AG09319 (cell line): ENCODE measurements at regions not wholly inside any gene's neighbourhood (a gene's known extent, or its start where the extent isn't known, plus 50 kb on each side); places are given as distances from the start of the nearest gene placed in this dataset.

Source experiments
- DNase-seq: peaks from one replicate; pipeline ENCODE4 v3.0.0-alpha.2; 2010; ENCODE audit warnings: low read depth; ENCODE audit errors: extremely low read depth
- CTCF ChIP-seq: IDR thresholded peaks from 2 replicates; pipeline ENCODE4 v1.5.1; 2011; ENCODE audit warnings: low read depth, mild to moderate bottlenecking, inconsistent platforms, low read length, moderate library complexity

DNA sequence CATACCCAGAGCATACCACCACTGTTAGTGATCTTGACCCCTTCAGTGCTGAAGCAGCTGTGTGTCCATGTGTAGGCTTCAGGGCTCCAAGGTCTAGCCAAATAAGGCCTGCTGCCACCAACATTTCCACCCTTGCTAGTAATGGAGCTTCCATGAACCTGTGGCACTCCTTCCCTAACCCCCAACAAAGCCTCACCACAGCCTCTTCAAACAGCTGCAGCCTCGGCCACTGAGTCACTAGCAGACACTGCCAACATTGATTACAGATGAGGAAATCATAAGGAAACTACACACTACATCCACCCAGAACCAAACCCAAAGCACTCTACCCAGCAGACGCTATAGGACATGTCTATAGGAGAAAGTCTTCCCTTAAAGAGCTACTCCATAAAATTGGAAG is 610.7 kb downstream of the KCNJ2 start:
- no peak for DNase-seq
- no peak for TF ChIP-seq CTCF

GRCh38 chr17:70786081-70786480 is 616.7 kb downstream of the KCNJ2 start:
- DNase-seq, result no peak
- no peak for TF ChIP-seq CTCF

- TF ChIP-seq CTCF, result no peak
Measured at GRCh38 chr17:70787721-70788300, 618.5 kb downstream of the KCNJ2 start.

GRCh38 chr17:70791748-70792443 is 622.6 kb downstream of the KCNJ2 start:
- no peak for DNase-seq
- no peak for TF ChIP-seq CTCF

More at GRCh38 chr17:70787721-70788300, 618.5 kb downstream of the KCNJ2 start:
- no peak for DNase-seq

DNA sequence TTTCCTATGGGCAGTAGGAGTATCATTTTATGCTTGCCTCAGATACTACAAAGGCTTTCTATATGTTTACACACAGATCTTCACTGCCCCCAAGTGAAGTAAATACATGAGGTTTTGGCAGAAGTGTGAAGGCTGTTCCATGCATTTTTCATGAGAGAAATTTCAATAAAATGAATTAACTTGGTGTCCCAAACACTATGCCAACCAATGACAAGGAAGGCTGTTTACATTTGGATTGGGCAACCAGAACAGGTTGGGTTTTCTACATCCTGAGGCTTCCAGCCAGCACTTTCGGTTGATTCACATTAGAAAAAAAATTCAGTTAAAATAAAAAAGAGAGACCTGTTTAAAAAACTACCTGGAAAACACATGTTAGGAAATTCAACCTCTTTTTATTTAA is 625.4 kb downstream of the KCNJ2 start:
- DNase-seq, result no peak
- no peak for TF ChIP-seq CTCF

GRCh38 chr17:70795620-70796019 is 626.3 kb downstream of the KCNJ2 start:
- DNase-seq, result no peak
- TF ChIP-seq CTCF, result no peak

- DNase-seq, result no peak
- TF ChIP-seq CTCF, result no peak
Measured at GRCh38 chr17:70796757-70797156, 627.4 kb downstream of the KCNJ2 start.
